Muscle layer of duodenum (tissue), 2 donors: ENCODE measurements at regions not wholly inside any gene's neighbourhood (a gene's known extent, or its start where the extent isn't known, plus 50 kb on each side); places are given as distances from the start of the nearest gene placed in this dataset.

Source experiments
- H3K27ac ChIP-seq: one replicate; pipeline ENCODE4 v1.7.0; 2013; ENCODE audit warnings: mild to moderate bottlenecking, low read length
- H3K27me3 ChIP-seq: one replicate; pipeline ENCODE4 v1.7.0; 2013; ENCODE audit warnings: low read depth, mild to moderate bottlenecking, control low read depth, low read length
- H3K36me3 ChIP-seq, 2 donors: one replicate each; pipeline ENCODE4 v1.7.0; 2013; ENCODE audit warnings: low read length in 2 of 2, control low read depth in 1 of 2, mild to moderate bottlenecking in 1 of 2; ENCODE audit not compliant: insufficient read depth in 2 of 2, control insufficient read depth in 1 of 2
- H3K4me1 ChIP-seq, 2 donors: one replicate each; pipeline ENCODE4 v1.7.0; 2013; ENCODE audit warnings: low read length in 2 of 2, mild to moderate bottlenecking in 2 of 2, control low read depth in 1 of 2, moderate library complexity in 1 of 2; ENCODE audit not compliant: insufficient read depth in 2 of 2, control insufficient read depth in 1 of 2
- H3K4me3 ChIP-seq, 2 donors: one replicate each; pipeline ENCODE4 v1.7.0; 2013; ENCODE audit warnings: low read length in 2 of 2, low read depth in 1 of 2, mild to moderate bottlenecking in 1 of 2
- H3K9me3 ChIP-seq, 2 donors: one replicate each; pipeline ENCODE4 v1.7.0; 2013; ENCODE audit warnings: low read length in 2 of 2, control low read depth in 1 of 2, mild to moderate bottlenecking in 1 of 2; ENCODE audit not compliant: control insufficient read depth in 1 of 2
- donor health status: healthy.

DNA sequence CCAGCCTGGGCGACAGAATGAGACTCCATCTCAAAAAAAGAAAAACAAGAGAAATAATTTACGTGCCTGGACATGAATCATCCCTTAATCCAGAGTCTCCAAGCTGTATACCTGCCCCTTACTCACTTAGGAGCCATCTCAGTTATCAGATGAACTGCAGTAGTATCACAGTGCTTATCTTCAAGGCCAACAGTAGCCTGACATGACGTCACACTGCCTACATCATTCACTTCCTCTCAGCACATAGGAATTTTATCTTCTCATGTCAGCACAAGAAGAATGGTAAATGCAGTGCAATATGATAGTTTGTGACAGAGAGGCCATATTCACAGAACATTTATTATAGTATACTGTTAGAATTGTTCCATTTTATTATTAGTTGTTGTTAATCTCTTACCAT lies 216.6 kb downstream of the SS18 start:
- Histone ChIP-seq H3K36me3 (no peaks in the 10 kb centered on the region), H3K4me3 (no peak overlapping the region), H3K4me1 (no peaks in the 10 kb centered on the region), H3K27ac (no peak overlapping the region), H3K9me3 (no peaks in the 10 kb centered on the region), H3K27me3 (no peaks in the 10 kb centered on the region)

DNA sequence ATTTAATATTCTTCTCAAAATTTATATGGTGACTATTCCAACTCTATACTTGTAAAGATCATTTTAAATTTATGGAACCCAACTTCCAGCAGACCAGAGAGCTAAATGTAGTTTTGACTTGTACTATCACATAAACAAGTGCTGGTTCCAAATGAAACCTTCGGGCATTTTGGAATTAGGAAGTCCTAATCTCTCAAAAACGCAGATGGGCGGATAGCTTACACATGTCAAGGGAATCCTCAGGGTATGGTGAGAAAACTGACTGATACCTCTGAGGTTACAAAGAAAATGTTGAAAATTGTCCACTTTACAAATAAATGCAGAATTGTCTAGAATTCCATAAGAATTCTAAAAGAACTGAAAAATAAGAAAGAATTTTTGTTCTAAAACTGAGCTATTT lies 224.1 kb downstream of the SS18 start:
- Histone ChIP-seq H3K27ac (no peak overlapping the region), H3K36me3 (no peaks in the 10 kb centered on the region)

DNA sequence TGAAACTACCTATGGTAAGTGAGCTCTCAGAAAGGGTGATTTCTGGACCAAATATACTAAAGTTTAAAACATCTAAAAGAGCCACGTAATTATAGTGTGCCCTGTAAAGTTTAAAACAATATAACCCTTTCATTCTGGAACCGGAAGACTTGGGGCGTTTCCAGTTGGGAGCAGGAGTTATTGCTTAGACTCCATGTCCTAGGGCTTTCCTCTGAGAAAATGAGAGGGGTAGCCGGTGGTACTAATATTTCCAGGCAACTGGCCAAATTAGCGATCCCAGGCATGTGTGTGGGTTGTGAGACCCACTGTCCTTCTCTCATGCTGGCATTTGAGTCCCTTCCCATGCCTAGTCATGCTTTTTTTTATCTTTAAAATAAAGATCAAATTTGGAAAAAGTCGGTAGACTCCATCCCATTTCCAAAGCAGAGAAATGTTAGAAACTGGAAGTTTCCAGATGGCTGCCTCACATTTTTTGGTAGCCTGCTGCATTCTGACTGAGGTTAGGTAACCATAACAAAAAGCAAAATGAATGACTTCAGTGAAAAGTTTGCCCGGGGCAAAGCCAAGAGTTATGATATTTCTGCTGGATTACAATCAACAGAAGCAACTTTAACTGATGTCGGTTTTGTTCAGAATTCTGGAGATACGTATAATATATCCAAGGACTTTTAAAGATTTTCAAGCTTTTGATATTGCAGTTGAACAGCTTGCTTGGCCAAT lies 227.4 kb downstream of the SS18 start:
- Histone ChIP-seq H3K4me3 (no peak overlapping the region), H3K27me3 (no peaks in the 10 kb centered on the region), H3K36me3 (no peaks in the 10 kb centered on the region), H3K27ac (no peak overlapping the region), H3K9me3 (no peaks in the 10 kb centered on the region), H3K4me1 (no peaks in the 10 kb centered on the region)

More for the DNA sequence above, 224.1 kb downstream of the SS18 start:
- no peaks in the 10 kb centered on the region for H3K27me3 ChIP-seq
- no peaks in the 10 kb centered on the region for H3K4me1 ChIP-seq
- H3K9me3 ChIP-seq = no peaks in the 10 kb centered on the region
- no peak overlapping the region for H3K4me3 ChIP-seq

DNA sequence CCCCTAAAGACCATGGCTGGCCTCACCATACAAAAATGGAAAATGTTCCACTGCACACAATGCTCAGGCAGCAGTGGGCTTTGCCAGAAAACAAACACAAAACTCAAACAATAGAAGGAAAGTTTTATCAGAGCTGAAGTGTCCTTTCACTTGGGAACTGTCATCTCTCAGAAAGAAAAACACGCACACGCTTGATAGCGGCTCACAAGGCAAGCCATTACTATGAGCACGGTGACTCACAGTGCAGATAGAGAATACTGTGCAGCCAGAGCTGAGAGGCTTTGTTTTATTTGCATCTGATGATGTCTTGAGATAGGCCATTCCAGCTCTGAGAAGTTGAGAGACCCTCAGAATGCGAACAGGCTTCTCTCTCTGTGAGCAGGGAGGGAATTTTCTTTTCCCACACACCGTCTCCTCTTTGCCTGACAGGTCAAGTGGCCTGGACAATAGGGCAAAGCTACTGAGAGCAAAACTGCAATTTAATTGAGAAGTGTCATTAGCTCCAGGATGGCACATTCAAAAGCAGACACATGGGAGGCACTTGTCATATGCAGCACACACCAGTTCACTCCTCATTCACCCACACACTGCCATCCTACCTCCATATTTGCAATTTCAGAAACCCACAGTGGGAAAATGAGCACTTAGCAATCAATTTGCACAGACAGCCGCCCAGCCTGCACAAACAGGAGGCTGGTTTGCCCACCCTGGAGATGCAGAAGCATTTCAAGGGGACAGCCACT lies 236.6 kb downstream of the SS18 start:
- Histone ChIP-seq H3K36me3 (no peaks in the 10 kb centered on the region), H3K4me3 (no peak overlapping the region), H3K4me1 (no peaks in the 10 kb centered on the region), H3K27me3 (no peaks in the 10 kb centered on the region), H3K9me3 (no peaks in the 10 kb centered on the region), H3K27ac (no peak overlapping the region)

DNA sequence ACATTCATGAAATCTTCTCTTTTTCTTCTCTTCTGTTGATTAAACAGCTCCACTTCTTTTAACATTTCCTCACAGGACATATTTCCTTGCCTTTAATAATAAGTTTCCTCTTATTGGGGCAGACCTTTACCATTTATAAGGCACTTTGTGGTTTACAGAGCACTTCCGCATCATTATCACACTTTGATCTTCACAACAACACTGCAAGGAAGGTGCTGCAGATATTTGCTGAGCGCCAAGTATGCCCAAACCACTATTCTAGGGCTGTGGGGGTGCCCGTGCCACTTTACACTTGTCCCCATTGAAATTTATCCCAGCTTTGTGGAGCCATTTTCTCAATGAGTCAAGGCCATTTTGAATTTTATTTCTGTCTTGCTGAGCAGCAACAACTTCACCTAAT lies 246.6 kb downstream of the SS18 start:
- Histone ChIP-seq H3K36me3 (no peaks in the 10 kb centered on the region), H3K9me3 (no peaks in the 10 kb centered on the region), H3K27me3 (no peaks in the 10 kb centered on the region), H3K4me3 (no peak overlapping the region), H3K27ac (no peak overlapping the region), H3K4me1 (no peaks in the 10 kb centered on the region)

DNA sequence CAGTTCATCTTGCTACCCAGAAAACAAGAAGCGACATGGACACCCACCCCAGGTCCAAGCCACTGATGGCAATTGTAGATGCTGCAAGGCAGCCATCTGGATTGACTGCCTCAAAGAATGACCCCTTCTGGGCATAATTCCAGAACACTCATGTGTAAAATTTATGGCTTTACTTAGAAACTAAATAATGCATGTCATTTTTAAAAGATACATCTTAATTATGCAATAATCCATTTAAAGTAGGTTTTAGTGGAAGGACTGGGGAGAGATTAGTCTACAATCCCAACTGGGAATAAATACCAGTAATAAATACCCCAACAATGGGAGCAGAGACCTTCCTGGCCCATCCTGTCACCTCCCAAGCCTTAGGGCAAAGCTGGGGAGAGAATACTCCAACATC lies 247.7 kb downstream of the SS18 start:
- Histone ChIP-seq H3K9me3 (no peaks in the 10 kb centered on the region), H3K36me3 (no peaks in the 10 kb centered on the region), H3K27me3 (no peaks in the 10 kb centered on the region), H3K4me3 (no peak overlapping the region), H3K27ac (no peak overlapping the region), H3K4me1 (no peaks in the 10 kb centered on the region)

DNA sequence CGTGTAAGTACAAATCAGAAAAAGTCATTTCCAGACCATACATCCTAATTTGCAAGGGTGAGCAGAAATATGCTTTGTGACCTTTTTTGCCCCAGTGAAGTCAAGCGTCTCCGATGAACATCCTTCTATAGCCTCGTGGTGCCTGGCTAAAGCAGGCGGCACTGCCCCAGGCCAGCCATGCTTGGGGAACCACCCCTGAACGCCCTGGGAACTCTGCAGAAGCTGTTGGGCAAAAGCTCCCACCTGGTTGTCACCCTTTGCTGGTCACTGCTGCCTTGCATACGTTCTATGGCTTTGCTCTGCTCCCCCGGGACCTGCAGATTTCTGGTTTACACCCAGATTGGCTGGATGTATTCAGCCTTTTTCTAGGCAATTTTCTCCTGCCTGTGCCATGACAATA lies 256.4 kb downstream of the SS18 start:
- no peaks in the 10 kb centered on the region for H3K27me3 ChIP-seq
- no peak overlapping the region for H3K4me3 ChIP-seq
- no peaks in the 10 kb centered on the region for H3K9me3 ChIP-seq
- no peaks in the 10 kb centered on the region for H3K36me3 ChIP-seq
- no peaks in the 10 kb centered on the region for H3K4me1 ChIP-seq
- no peak overlapping the region for H3K27ac ChIP-seq

DNA sequence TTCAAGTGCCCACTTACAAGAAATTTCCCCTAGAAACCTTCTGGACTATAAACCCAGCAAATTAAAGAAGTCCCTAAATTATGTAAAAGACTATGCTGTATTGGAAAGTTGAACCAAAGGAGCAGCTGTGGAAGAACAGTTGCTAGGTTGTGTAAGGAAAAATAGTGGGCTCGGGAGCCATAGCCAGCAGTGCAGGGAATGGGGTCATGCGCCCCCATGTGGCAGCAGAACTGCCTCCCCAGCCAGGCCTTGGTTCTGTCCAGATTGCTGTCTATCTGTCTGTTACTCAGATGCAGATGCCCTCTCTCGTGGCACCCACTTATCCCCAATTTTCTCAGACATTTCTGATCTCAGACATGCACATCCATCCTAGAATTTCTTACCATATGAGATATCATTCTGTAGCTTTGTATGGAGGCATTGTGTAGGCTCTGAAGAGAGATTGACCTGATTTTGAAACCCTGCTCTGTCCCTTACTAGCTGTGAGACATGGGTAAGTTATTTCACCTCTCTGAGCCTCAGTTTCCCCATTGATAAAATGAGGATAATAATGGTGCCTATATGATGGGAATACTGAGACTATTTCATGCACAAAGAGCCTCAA lies 258.3 kb downstream of the SS18 start:
- Histone ChIP-seq H3K9me3 (no peaks in the 10 kb centered on the region), H3K4me3 (no peak overlapping the region), H3K4me1 (no peaks in the 10 kb centered on the region), H3K36me3 (no peaks in the 10 kb centered on the region), H3K27me3 (no peaks in the 10 kb centered on the region), H3K27ac (no peak overlapping the region)

DNA sequence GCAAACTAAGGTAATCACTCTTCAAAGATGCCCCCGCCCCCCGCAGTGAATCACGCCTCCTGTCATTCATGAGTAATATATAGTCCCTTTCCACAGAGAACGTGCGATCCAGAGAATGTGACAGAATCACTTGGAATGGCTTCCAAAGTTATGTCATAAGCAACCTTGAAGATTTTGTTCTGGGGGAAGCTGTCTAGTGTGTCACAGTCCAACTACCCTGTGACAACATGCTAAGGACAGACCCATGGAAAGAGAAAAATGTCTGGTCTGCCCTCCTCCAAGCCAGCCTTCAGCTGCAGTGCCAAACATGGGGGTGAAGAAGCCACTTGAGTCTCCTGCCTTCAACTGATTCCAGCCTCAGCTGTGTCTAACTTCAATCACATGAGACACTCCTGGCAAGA lies 259.1 kb downstream of the SS18 start:
- no peaks in the 10 kb centered on the region for H3K27me3 ChIP-seq
- no peaks in the 10 kb centered on the region for H3K36me3 ChIP-seq
- no peaks in the 10 kb centered on the region for H3K4me1 ChIP-seq
- H3K4me3 ChIP-seq = no peak overlapping the region
- H3K27ac ChIP-seq = no peak overlapping the region
- no peaks in the 10 kb centered on the region for H3K9me3 ChIP-seq

DNA sequence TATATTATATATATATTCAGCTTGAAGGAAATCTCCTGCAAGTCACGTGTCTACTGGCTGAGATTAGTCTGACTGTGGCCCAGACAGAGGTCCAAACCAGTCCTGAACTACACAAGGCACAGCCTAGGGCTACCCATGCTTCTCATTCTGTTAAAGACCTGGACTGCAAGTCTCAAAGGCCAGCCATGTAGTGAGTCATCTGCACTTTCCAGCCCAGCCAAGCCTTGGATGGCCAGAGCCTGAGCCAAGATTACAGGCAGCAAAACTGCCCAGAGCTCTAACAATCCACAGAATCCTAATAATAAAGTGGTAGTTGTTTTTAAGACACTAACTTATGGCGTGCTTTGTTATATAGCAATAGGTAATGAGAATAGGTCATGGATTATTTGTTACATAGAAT lies 259.6 kb downstream of the SS18 start:
- Histone ChIP-seq H3K27me3 (no peaks in the 10 kb centered on the region), H3K36me3 (no peaks in the 10 kb centered on the region), H3K27ac (no peak overlapping the region), H3K4me3 (no peak overlapping the region), H3K9me3 (no peaks in the 10 kb centered on the region), H3K4me1 (no peaks in the 10 kb centered on the region)

DNA sequence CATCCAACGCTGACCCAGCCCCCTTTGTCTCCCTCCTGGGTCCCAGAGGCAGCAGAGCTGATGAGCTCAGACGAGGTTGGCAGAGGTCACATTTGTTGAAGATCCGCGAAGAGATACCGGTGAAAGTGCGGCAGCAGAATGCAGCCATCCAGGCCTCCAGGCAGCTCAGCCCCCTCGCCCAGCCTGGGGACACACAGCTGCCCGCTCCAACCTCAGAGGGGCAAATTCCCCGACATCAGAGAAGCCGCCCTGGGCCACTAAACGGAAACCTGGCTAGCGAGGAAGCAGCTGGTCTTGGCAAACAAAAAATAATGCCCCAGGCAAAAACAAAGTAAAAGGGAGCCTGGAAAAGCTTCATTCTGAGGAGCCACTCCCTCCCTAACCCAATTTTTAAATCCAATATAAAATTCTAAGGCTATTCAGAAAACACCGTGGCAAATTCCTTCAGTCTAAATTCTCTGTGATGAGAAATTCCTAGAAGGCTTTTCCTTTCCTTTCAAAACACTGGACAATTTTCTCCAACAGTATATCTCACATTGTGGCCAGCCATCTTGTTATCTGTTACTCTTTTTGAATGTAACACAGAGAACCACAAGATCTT lies 262.4 kb downstream of the SS18 start:
- Histone ChIP-seq H3K9me3 (peaks cover 0 to 8% of the 10 kb centered on the region in 2 donors), H3K4me3 (no peak overlapping the region), H3K4me1 (no peaks in the 10 kb centered on the region), H3K27me3 (no peaks in the 10 kb centered on the region), H3K36me3 (no peaks in the 10 kb centered on the region), H3K27ac (no peak overlapping the region)
